Activated T-cell treated with anti-CD3 and anti-CD28 coated beads, Interleukin-2, amount 50 U/mL, for 24 hours (primary cell): ENCODE measurements at regions not wholly inside any gene's neighbourhood (a gene's known extent, or its start where the extent isn't known, plus 50 kb on each side); places are given as distances from the start of the nearest gene placed in this dataset.
A peak's percentile ranks its signal among the peaks of the same experiment; 100 is the strongest.
"Not testable (repeated sequence)": the region's sequence is repeated elsewhere in the genome, so short reads cannot be mapped to it uniquely, and the experiment has no call there.

ENCODE experiments used
- DNase-seq: peaks from one replicate; pipeline ENCODE4 v3.0.0-alpha.2; 2020
- H3K27ac Mint-ChIP-seq: 2 replicates; pipeline ENCODE4 v1.8.0; 2020; ENCODE audit warnings: mild to moderate bottlenecking, mixed read lengths
- H3K27me3 Mint-ChIP-seq: 2 replicates; pipeline ENCODE4 v1.8.0; 2020; ENCODE audit warnings: mixed read lengths
- H3K36me3 Mint-ChIP-seq: 2 replicates; pipeline ENCODE4 v1.8.0; 2020; ENCODE audit warnings: low read depth, mixed read lengths
- H3K4me1 Mint-ChIP-seq: 2 replicates; pipeline ENCODE4 v1.8.0; 2020; ENCODE audit warnings: low read depth, mixed read lengths
- H3K4me3 Mint-ChIP-seq: 2 replicates; pipeline ENCODE4 v1.8.0; 2020; ENCODE audit warnings: mild to moderate bottlenecking, moderate library complexity, mixed read lengths
- H3K9me3 Mint-ChIP-seq: 2 replicates; pipeline ENCODE4 v1.8.0; 2020; ENCODE audit warnings: mixed read lengths

DNA sequence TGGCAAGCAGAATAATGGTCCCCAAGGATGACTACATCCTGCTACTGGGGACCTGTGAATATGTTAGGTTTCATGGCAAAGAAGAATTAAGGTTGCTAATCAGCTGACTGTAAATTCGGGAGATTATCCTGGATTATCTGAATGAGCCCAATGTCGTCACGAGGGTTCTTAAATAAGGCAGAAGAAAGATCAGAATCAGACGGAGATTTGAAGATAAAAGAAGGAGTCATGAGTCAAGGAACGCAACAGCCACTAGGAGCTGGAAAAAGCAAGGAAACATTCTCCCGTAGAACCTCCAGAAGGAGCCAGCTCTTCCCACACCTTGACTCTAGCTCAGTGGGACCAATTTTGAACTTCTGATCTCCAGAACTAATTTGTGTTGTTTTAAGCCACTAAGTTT is 82.9 kb upstream of the APBB1IP start:
- Mint-ChIP-seq H3K27ac (no peak overlapping the region), H3K4me1 (peaks cover 13% of the 10 kb centered on the region), H3K27me3 (peaks cover 9% of the 10 kb centered on the region), H3K4me3 (no peak overlapping the region), H3K9me3 (no peaks in the 10 kb centered on the region), H3K36me3 (no peaks in the 10 kb centered on the region)
- DNase-seq: no peak

DNA sequence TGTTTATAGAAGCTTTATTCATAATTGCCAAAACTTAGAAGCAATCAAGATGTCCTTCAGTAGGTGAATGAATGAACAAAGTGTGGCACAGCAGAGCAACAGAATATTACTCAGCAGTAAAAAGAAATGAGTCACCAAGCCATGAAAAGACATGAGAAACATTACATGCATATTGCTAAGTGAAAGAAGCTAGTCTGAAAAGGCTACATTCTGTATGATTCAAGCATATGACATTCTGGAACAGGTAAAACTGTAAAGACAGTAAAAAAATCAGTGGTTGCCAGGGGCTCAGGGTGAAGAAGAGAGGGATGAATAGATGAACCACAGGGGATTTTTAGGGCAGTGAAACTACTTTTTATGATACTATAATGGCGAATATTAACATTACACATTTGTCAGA is 80.9 kb upstream of the APBB1IP start:
- Mint-ChIP-seq H3K9me3 (no peaks in the 10 kb centered on the region), H3K27me3 (peaks cover 9% of the 10 kb centered on the region), H3K27ac (peak overlapping the region; percentile 1), H3K4me1 (peaks cover 13% of the 10 kb centered on the region), H3K4me3 (no peak overlapping the region), H3K36me3 (no peaks in the 10 kb centered on the region)
- no peak for DNase-seq

DNA sequence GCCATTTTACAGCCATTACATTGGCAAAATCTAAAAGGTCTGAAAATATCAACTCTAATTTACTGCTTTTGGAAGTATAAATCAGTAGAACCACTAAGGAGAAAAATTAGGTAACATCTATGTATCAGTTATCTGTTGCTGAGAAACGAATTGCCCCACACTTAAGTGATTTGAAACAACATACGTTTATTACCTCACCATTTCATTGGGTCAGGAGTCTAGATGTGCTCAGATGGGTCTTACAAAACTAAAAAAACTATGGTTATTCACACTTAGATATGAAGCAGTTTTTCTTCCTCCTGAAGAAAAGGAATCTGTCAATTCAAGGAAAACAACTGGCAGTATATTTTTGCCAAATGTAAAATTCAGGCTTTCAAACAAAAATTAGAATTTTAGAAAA is 80.1 kb upstream of the APBB1IP start:
- no peak overlapping the region for H3K4me3 Mint-ChIP-seq
- peaks cover 9% of the 10 kb centered on the region for H3K27me3 Mint-ChIP-seq
- H3K36me3 Mint-ChIP-seq: no peaks in the 10 kb centered on the region
- no peak for DNase-seq
- H3K27ac Mint-ChIP-seq: no peak overlapping the region
- peaks cover 13% of the 10 kb centered on the region for H3K4me1 Mint-ChIP-seq
- H3K9me3 Mint-ChIP-seq: no peaks in the 10 kb centered on the region

DNA sequence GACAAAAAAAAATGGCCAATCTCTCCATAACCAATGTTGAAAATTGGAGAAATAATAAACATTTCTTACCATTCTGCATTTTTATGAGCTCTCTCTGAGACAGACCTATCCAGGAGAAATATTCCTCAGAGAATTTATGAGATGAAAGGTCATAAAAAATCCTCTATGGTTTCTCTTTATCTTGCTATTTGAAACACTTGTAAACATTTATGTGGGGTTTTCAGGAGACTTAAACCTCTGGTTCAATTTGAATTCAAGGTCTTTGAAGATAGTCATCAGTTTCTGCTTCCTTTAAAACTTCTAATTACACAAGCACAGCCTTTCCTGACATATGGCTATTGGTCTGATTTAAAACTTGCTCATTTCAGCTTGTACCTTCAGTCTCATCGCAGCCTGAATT is 78.5 kb upstream of the APBB1IP start:
- no peak overlapping the region for H3K27ac Mint-ChIP-seq
- peaks cover 5% of the 10 kb centered on the region for H3K27me3 Mint-ChIP-seq
- H3K4me1 Mint-ChIP-seq: peaks cover 13% of the 10 kb centered on the region
- H3K9me3 Mint-ChIP-seq: no peaks in the 10 kb centered on the region
- no peaks in the 10 kb centered on the region for H3K36me3 Mint-ChIP-seq
- no peak for DNase-seq
- H3K4me3 Mint-ChIP-seq: no peak overlapping the region

DNA sequence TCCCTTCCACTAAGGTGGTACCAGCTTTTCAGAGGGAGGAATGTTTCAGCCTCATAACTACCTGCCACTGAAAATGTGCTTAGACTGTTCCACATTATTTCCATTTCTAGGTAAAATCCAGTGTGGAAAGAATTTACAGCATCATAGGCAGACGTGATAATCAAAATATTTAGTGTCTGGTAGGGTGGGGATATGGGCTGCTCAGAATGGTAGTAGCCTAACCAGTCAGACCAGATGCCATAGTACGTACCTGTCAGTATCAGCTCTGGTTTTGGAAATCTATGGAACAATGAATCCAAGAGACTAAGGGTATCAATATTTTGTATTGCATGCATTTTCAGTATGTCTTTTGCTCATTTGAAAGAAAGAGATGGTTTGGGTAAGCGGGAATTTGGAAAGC is 76.8 kb upstream of the APBB1IP start:
- Mint-ChIP-seq H3K27ac (no peak overlapping the region), H3K4me1 (peaks cover 16% of the 10 kb centered on the region), H3K27me3 (no peaks in the 10 kb centered on the region), H3K9me3 (no peaks in the 10 kb centered on the region), H3K4me3 (no peak overlapping the region), H3K36me3 (no peaks in the 10 kb centered on the region)
- no peak for DNase-seq

DNA sequence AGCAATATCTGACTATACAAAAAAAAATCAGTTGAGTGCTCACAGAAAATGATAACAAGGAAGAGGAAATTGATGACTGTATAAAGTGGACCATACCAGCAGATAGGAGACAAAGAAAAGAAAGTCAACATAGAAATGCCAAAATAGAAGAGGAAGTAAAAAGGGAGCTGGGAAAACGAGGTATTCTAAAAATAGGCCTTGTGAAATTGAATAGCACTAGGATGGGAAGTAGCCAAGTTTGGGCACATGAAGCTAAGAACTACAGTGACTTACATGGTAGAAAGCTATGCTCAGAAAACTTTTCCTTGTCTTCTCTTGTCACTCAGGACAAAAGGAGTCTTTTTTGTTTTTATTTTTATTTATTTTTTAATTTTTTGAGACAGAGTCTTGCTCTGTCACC is 76.2 kb upstream of the APBB1IP start:
- no peak for DNase-seq
- no peaks in the 10 kb centered on the region for H3K36me3 Mint-ChIP-seq
- H3K4me3 Mint-ChIP-seq: no peak overlapping the region
- no peaks in the 10 kb centered on the region for H3K27me3 Mint-ChIP-seq
- peaks cover 13% of the 10 kb centered on the region for H3K4me1 Mint-ChIP-seq
- no peak overlapping the region for H3K27ac Mint-ChIP-seq
- H3K9me3 Mint-ChIP-seq: no peaks in the 10 kb centered on the region

DNA sequence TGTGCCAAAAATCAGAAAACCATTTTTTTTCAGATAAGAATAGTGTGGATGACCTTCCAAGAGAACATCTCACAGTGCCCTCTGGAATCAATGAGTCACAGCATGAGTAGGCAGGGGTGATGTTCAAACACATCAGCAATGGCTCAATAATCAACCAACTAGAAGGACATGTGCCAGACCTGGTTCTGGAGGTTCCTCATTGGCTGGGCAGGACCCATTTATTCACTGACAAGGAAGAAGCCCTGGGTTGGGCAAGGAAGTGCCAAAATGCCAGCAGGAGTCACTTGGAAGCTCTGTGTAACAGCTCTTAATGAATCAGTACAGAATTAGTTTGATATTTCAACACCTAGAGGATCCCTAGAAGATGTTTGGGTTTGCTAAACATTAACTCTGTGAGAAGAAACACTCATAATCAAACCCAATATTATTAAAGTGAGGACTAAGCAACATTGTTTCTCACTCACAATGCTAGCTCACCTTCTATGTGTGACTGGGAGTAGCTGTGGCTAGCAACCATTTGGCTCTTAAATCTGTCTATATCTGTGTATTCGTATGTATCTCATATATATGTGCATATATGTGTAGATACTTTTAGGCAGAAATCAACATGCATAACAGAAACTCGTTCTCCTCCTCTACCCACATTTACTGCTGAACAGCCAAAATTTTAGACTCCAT is 72.3 kb upstream of the APBB1IP start:
- no peaks in the 10 kb centered on the region for H3K27me3 Mint-ChIP-seq
- peaks cover 7% of the 10 kb centered on the region for H3K9me3 Mint-ChIP-seq
- H3K4me3 Mint-ChIP-seq: no peak overlapping the region
- no peak overlapping the region for H3K27ac Mint-ChIP-seq
- no peaks in the 10 kb centered on the region for H3K36me3 Mint-ChIP-seq
- H3K4me1 Mint-ChIP-seq: peaks cover 2% of the 10 kb centered on the region
- DNase-seq: no peak

DNA sequence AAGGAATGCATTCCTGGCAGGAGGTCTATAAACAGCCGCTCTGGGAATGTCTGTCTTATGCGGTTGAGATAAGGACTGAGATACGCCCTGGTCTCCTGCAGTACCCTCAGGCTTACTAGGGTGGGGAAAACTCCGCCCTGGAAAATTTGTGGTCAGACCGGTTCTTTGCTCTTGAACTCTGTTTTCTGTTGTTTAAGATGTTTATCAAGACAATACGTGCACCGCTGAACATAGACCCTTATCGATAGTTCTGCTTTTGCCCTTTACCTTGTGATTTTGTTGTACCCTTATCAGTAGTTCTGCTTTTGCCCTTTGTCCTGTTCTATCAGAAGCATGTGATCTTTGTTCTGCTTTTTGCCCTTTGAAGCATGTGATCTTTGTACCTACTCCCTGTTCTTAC is 71.1 kb upstream of the APBB1IP start:
- DNase-seq, H3K27me3 Mint-ChIP-seq, H3K27ac Mint-ChIP-seq, H3K4me3 Mint-ChIP-seq, H3K36me3 Mint-ChIP-seq, H3K9me3 Mint-ChIP-seq, H3K4me1 Mint-ChIP-seq: not testable (repeated sequence)

DNA sequence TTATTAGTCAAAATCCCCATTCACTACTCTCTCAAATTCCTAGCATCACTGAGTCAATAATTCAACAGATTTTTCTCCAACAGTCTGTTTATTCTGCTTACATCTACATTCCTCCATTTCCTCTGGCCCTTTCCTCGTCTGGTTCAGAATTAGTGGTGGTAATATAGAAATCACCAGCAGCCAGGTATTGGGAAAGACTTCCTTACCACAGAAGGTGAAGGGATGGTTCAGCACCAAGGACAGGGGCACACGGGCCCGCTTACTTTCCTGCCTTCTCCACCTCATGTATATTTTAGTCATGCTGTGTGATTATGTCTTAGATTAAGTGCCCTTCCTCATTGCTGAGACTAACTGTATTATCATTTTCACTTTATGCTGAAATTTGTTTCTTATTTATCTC is 70.4 kb upstream of the APBB1IP start:
- DNase-seq: peak; percentile 40
- H3K9me3 Mint-ChIP-seq: peaks cover 7% of the 10 kb centered on the region
- H3K27me3 Mint-ChIP-seq: no peaks in the 10 kb centered on the region
- no peak overlapping the region for H3K27ac Mint-ChIP-seq
- peaks cover 2% of the 10 kb centered on the region for H3K4me1 Mint-ChIP-seq
- no peak overlapping the region for H3K4me3 Mint-ChIP-seq
- no peaks in the 10 kb centered on the region for H3K36me3 Mint-ChIP-seq

DNA sequence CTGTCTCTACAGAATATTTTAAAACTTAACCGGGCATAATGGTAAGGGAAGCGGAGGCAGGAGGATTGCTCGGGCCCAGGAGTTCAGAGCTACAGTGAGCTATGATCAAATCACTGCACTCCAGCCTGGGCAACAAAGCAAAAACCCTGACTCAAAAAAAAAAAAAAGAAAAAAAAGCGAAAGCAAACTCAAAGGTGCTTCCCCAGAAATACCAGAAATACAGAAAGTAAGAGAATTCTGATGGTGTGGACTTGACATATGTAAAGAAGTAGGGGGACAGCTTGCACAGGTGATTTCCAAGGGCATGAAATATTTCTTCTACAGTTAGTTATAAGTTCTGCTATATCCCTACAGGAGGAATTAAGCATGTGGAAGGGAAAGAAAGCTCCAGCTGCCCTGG is 69.7 kb upstream of the APBB1IP start:
- peaks cover 2% of the 10 kb centered on the region for H3K4me1 Mint-ChIP-seq
- H3K4me3 Mint-ChIP-seq: no peak overlapping the region
- no peak for DNase-seq
- H3K27ac Mint-ChIP-seq: no peak overlapping the region
- H3K27me3 Mint-ChIP-seq: no peaks in the 10 kb centered on the region
- H3K36me3 Mint-ChIP-seq: no peaks in the 10 kb centered on the region
- peaks cover 7% of the 10 kb centered on the region for H3K9me3 Mint-ChIP-seq

DNA sequence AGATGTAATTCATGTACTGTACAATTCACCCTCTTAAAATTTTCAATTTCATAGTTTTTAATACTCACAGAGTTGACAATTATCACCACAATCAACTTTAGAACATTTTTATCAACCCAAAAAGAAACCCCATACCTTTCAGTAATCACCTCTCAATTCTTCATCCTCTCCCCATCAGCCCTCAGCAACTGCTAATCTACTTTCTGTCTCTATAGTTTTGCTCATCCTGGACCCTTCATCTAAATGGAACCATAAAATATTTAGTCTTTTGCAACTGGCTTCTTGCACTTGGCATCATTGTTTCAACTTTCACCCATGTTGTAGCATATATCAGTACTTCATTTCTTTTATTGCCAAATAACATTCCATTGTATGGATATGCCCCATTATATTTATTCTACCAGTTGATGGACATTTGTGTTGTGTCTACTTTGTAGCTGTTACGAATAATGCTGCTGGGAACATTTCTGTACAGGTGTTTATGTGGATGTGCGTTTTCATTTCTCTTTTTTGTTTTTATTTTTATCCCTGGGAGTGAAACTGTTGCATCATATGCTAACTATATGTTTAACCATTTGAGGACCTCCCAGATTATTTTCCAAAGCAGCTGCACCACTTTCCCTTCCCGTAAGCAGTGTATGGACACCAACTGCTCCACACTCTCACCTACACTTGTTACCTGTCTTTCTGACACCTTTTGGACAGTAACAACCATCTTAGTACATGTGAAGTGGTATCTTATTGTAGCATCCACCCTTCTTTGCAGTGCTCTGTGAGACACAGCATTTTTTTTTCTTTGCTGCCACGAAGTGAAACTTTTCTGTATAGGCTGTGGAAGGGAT is 65.4 kb upstream of the APBB1IP start:
- peaks cover 10% of the 10 kb centered on the region for H3K9me3 Mint-ChIP-seq
- no peak for DNase-seq
- H3K4me1 Mint-ChIP-seq: no peaks in the 10 kb centered on the region
- H3K27ac Mint-ChIP-seq: no peak overlapping the region
- no peaks in the 10 kb centered on the region for H3K27me3 Mint-ChIP-seq
- no peak overlapping the region for H3K4me3 Mint-ChIP-seq
- no peaks in the 10 kb centered on the region for H3K36me3 Mint-ChIP-seq

DNA sequence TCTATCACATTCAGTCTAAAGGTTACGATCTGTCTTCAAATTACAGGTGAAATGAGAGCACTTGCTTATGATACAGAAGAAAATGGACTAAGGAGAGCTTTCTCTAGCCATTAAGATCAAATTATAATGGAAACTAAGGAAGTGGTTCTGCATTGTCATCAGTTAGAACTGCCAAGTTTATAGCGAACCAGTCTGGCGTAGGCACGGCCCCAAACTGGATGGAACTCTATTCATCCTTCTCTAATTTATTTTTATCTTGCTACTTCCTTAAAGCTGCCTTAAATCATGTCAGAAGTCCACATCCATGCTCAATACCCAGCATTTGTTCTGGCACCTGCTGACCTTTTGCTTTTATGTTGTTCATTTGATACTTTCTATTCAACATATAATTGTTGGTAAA is 63.7 kb upstream of the APBB1IP start:
- Mint-ChIP-seq H3K36me3 (no peaks in the 10 kb centered on the region), H3K27me3 (no peaks in the 10 kb centered on the region), H3K9me3 (peaks cover 10% of the 10 kb centered on the region), H3K4me3 (no peak overlapping the region), H3K4me1 (no peaks in the 10 kb centered on the region), H3K27ac (no peak overlapping the region)
- no peak for DNase-seq

DNA sequence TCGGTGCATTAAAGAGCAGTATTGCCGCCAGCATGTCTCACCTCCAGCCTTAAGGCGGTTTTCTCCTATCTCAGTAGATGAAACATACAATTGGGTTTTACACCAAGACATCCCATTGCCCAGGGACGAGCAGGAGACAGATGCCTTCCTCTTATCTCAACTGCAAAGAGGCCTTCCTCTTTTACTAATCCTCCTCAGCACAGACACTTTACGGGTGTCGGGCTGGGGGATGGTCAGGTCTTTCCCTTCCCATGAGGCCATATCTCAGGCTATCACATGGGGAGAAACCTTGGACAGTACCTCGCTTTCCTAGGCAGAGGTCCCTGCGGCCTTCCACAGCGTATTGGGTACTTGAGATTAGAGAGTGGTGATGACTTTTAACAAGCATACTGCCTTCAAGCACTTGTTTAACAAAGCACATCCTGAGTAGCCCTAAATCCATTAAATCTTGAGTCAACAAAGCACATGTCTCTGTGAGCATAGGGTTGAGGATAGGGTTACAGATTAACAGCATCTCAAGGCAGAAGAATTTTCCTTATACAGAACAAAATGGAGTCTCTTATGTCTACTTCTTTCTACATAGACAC is 60.8 kb upstream of the APBB1IP start:
- not testable (repeated sequence) for H3K27ac Mint-ChIP-seq, H3K9me3 Mint-ChIP-seq, DNase-seq, H3K36me3 Mint-ChIP-seq, H3K4me3 Mint-ChIP-seq, H3K4me1 Mint-ChIP-seq, H3K27me3 Mint-ChIP-seq

DNA sequence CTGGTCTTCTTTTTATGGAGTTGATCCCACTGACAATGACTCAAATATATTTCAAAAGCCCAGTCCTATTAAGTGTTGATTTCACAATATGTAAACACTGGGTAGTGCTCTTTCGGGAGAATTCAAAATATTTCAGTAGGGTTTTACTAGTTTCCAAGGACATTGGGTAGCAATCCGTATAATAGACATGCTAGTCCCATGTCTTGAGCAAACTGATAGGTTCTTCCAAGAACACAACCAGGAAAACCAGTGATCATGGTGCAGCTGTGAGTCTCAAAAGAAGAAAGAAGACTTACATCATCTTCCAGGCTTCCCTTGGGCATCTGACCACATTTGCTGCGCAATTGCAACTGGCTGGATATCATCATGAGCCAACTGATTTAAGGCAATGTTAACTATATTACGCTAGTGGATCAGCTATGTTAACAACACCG is 59.3 kb upstream of the APBB1IP start:
- Mint-ChIP-seq H3K9me3 (peaks cover 7% of the 10 kb centered on the region), H3K4me3 (no peak overlapping the region), H3K27me3 (no peaks in the 10 kb centered on the region), H3K36me3 (no peaks in the 10 kb centered on the region), H3K4me1 (no peaks in the 10 kb centered on the region), H3K27ac (no peak overlapping the region)
- DNase-seq: no peak

DNA sequence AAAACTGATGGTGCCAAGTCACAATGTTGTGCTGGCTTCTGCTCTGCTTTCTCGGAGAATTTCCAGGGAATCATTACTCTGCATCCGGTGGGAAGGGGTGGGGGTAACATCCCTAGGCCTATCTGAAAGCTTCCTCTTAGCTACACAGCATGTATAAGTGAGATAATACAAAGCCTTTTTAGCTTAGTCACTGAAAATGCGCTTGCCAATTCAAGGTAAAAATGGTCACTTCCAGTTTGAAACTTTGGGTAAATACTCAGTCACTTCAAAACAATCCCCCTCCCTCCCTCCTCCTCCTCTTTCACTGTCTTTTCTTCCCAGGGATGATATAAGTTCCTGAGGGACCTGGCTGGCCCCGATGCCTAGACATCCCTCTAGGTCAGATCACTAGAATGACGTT is 57.3 kb upstream of the APBB1IP start:
- Mint-ChIP-seq H3K4me1 (no peaks in the 10 kb centered on the region), H3K27ac (no peak overlapping the region), H3K27me3 (no peaks in the 10 kb centered on the region), H3K4me3 (no peak overlapping the region), H3K36me3 (no peaks in the 10 kb centered on the region), H3K9me3 (peaks cover 7% of the 10 kb centered on the region)
- DNase-seq: no peak
